H1 (cell line): ENCODE measurements at regions not wholly inside any gene's neighbourhood (a gene's known extent, or its start where the extent isn't known, plus 50 kb on each side); places are given as distances from the start of the nearest gene placed in this dataset.
A peak's percentile ranks its signal among the peaks of the same experiment; 100 is the strongest.

Source experiments
- CTCF ChIP-seq, 3 experiments: IDR thresholded peaks; 1 replicate in 2 of 3; 2 replicates in 1 of 3; pipeline versions ENCODE4 v1.5.1 to v1.6.1; 2011; ENCODE audit warnings: low read length in 3 of 3, mild to moderate bottlenecking in 3 of 3, inconsistent platforms in 2 of 3, low read depth in 1 of 3, moderate library complexity in 1 of 3; ENCODE audit not compliant: insufficient read depth in 1 of 3; ENCODE audit errors: control extremely low read depth in 1 of 3
- RAD21 ChIP-seq, 2 experiments: IDR thresholded peaks in 1 of 2; conservative IDR thresholded peaks in 1 of 2; 2 replicates each; pipeline ENCODE4 v1.6.1; 2011; ENCODE audit warnings: low read depth in 2 of 2, low read length in 2 of 2, improper control_type of control experiment in 1 of 2, inconsistent platforms in 1 of 2, mild to moderate bottlenecking in 1 of 2, moderate library complexity in 1 of 2

- peak in 1 of 3 experiments; percentile 59; a peak in 1 of 4 replicates for TF ChIP-seq CTCF (IDR thresholded peaks at IDR 0.05; ENCODE audit: control extremely low read depth in 1 of 3, insufficient read depth in 1 of 3, low read depth in 1 of 3, low read length in 3 of 3)
- TF ChIP-seq RAD21 (IDR thresholded peaks at IDR 0.05 in 1 of 2, conservative IDR thresholded peaks at IDR 0.05 in 1 of 2; ENCODE audit: low read depth in 2 of 2, low read length in 2 of 2): peak; percentile 14 to 26; a peak in 2 of 4 replicates
Measured at GRCh38 chr5:164326219-164326618, 820.8 kb downstream of the MAT2B start (continued).
